ENCODE measurements at regions not wholly inside any gene's neighbourhood (a gene's known extent, or its start where the extent isn't known, plus 50 kb on each side); places are given as distances from the start of the nearest gene placed in this dataset.
"Not testable (repeated sequence)": the region's sequence is repeated elsewhere in the genome, so short reads cannot be mapped to it uniquely, and the experiment has no call there.

- H3K4me3 ChIP-seq (ENCODE audit: low read depth, low read length) = no peak overlapping the region
- TF ChIP-seq, protein P1, sequence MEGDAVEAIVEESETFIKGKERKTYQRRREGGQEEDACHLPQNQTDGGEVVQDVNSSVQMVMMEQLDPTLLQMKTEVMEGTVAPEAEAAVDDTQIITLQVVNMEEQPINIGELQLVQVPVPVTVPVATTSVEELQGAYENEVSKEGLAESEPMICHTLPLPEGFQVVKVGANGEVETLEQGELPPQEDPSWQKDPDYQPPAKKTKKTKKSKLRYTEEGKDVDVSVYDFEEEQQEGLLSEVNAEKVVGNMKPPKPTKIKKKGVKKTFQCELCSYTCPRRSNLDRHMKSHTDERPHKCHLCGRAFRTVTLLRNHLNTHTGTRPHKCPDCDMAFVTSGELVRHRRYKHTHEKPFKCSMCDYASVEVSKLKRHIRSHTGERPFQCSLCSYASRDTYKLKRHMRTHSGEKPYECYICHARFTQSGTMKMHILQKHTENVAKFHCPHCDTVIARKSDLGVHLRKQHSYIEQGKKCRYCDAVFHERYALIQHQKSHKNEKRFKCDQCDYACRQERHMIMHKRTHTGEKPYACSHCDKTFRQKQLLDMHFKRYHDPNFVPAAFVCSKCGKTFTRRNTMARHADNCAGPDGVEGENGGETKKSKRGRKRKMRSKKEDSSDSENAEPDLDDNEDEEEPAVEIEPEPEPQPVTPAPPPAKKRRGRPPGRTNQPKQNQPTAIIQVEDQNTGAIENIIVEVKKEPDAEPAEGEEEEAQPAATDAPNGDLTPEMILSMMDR (IDR thresholded peaks at IDR 0.05; ENCODE audit: control insufficient read depth, extremely low read depth, insufficient read depth) = no peak
- no peak for DNase-seq (ENCODE audit: low read depth)
These were observed 343.5 kb upstream of the KLHL29 start for GRCh38 chr2:23041443-23041842.

DNA sequence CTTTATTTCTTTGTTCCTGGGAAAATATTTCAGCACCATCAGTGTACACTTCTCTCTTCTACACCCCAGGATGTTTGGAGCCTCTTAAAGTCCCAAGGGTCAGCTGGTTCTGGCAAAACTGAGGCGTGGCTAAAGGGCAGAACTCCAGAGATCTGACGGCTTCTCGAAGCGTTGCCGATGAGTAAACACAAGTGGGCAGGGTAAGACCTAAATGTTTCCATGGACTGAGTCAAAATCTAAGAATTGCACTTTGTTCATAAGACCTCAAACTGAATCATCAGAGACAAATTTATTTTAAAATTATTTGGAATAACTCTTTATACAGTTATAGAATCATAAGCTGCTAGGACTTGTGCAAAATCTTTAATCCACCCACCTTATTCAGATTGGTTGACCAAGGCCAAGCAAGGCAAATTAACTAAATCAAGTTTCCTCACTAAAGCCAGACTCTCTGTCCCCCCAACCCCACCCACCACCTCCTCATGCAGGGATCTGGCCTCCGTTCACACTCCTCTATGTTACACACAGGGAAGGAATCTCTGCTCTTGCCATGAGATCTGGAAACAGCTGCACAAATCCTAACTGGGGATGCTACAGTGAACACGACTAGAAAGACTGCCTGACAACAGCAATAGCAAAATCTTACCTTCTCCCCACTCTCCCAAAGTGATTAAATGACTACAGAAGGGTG, 342.6 kb upstream of the KLHL29 start:
- H3K4me3 ChIP-seq (ENCODE audit: low read depth, low read length) = no peak overlapping the region
- TF ChIP-seq, protein P1 (IDR thresholded peaks at IDR 0.05; ENCODE audit: control insufficient read depth, extremely low read depth, insufficient read depth) = no peak
- no peak for DNase-seq (ENCODE audit: low read depth)

- DNase-seq (ENCODE audit: low read depth) = no peak
- TF ChIP-seq, protein P1 (IDR thresholded peaks at IDR 0.05; ENCODE audit: control insufficient read depth, extremely low read depth, insufficient read depth) = no peak
These were observed 334.6 kb upstream of the KLHL29 start for GRCh38 chr2:23050388-23050787.

GRCh38 chr2:23053601-23054000, 331.4 kb upstream of the KLHL29 start:
- no peak for DNase-seq (ENCODE audit: low read depth)
- H3K4me3 ChIP-seq (ENCODE audit: low read depth, low read length) = no peak overlapping the region
- TF ChIP-seq, protein P1 (IDR thresholded peaks at IDR 0.05; ENCODE audit: control insufficient read depth, extremely low read depth, insufficient read depth) = no peak

More at GRCh38 chr2:23050388-23050787, 334.6 kb upstream of the KLHL29 start:
- H3K4me3 ChIP-seq (ENCODE audit: low read depth, low read length) = no peak overlapping the region

- TF ChIP-seq, protein P1 (IDR thresholded peaks at IDR 0.05; ENCODE audit: control insufficient read depth, extremely low read depth, insufficient read depth) = no peak
- DNase-seq (ENCODE audit: low read depth) = no peak
- no peak overlapping the region for H3K4me3 ChIP-seq (ENCODE audit: low read depth, low read length)
These were observed 329.7 kb upstream of the KLHL29 start for GRCh38 chr2:23055251-23055650.

GRCh38 chr2:23056846-23057245, 328.1 kb upstream of the KLHL29 start:
- DNase-seq (ENCODE audit: low read depth); H3K4me3 ChIP-seq (ENCODE audit: low read depth, low read length): not testable (repeated sequence)

- TF ChIP-seq, protein P1 (IDR thresholded peaks at IDR 0.05; ENCODE audit: control insufficient read depth, extremely low read depth, insufficient read depth) = no peak
- H3K4me3 ChIP-seq (ENCODE audit: low read depth, low read length) = no peak overlapping the region
These were observed 326.5 kb upstream of the KLHL29 start for GRCh38 chr2:23058435-23058834.

More at GRCh38 chr2:23058435-23058834, 326.5 kb upstream of the KLHL29 start:
- DNase-seq (ENCODE audit: low read depth) = no peak

Data from LNCaP clone FGC (cell line).